ENCODE measurements at regions not wholly inside any gene's neighbourhood (a gene's known extent, or its start where the extent isn't known, plus 50 kb on each side); places are given as distances from the start of the nearest gene placed in this dataset.

DNA sequence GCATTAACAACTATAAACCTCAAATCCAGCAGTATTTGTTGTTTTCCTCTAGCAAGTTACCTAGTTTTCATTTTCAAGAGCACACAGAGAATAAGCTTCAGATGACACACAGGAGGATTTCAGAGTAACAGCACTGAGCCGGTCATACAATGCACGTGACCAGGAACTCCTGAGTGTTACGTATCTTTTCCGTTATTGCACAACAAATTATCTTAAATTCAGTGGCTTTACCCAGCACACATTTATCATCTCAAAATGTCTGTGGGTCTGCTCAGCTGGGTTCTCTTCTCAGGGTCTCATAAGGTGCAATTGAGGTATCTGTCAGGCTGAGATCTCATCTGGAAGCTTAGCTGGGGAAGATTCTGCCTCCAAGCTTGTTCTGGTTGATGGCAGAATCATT, 379.5 kb upstream of the KLHL29 start:
- Histone ChIP-seq H3K27me3 (ENCODE audit: control insufficient read depth, insufficient read depth, low read length) (no peaks in the 10 kb centered on the region), H3K36me3 (ENCODE audit: control insufficient read depth, insufficient read depth, low read length) (no peaks in the 10 kb centered on the region), H3K4me3 (ENCODE audit: low read depth, low read length) (no peak overlapping the region)
- TF ChIP-seq CTCF (IDR thresholded peaks at IDR 0.05; ENCODE audit: insufficient read depth, low read depth, low read length) = no peak
- no peak for DNase-seq (ENCODE audit: low read depth)
- ChIA-PET POLR2A (no interaction called here), CTCF (interaction anchor here (0.7 kb wide), 1 partner anchor 16 kb away, joined by 3 read pairs; no protein-coding TSS in a partner anchor)

- Histone ChIP-seq H3K36me3 (ENCODE audit: control insufficient read depth, insufficient read depth, low read length) (no peaks in the 10 kb centered on the region), H3K4me3 (ENCODE audit: low read depth, low read length) (no peak overlapping the region), H3K27me3 (ENCODE audit: control insufficient read depth, insufficient read depth, low read length) (no peaks in the 10 kb centered on the region)
- TF ChIP-seq CTCF (IDR thresholded peaks at IDR 0.05; ENCODE audit: insufficient read depth, low read depth, low read length) = no peak
- ChIA-PET POLR2A (no interaction called here), CTCF (no interaction called here)
- no peak for DNase-seq (ENCODE audit: low read depth)
Measured at GRCh38 chr2:23007631-23008235, 377.2 kb upstream of the KLHL29 start.

DNA sequence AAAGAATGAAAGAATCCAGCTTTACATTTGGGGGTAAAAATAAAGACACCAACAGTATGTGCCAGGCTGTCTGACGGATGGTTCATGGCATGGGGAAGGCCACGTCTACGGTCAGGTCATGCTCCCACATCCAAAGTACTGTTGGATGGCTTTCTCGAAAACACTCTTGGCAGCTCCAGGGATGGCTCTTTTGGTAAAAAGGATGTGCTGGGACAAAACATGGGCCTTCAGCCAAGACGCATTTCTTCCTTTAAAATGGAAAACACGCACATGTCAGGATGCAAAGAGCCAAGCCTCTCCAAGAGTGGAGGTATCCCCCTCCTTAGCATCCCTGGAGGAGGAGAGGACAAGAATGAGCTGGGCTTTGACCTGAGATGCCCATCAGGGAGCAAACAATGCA, 376.5 kb upstream of the KLHL29 start:
- no peaks in the 10 kb centered on the region for H3K27me3 ChIP-seq (ENCODE audit: control insufficient read depth, insufficient read depth, low read length)
- CTCF ChIA-PET = no interaction called here
- DNase-seq (ENCODE audit: low read depth) = no peak
- H3K4me3 ChIP-seq (ENCODE audit: low read depth, low read length) = no peak overlapping the region
- no peak for TF ChIP-seq CTCF (IDR thresholded peaks at IDR 0.05; ENCODE audit: insufficient read depth, low read depth, low read length)
- POLR2A ChIA-PET = no interaction called here
- no peaks in the 10 kb centered on the region for H3K36me3 ChIP-seq (ENCODE audit: control insufficient read depth, insufficient read depth, low read length)

GRCh38 chr2:23008951-23009350, 376.0 kb upstream of the KLHL29 start:
- ChIA-PET POLR2A (no interaction called here), CTCF (no interaction called here)
- no peaks in the 10 kb centered on the region for H3K36me3 ChIP-seq (ENCODE audit: control insufficient read depth, insufficient read depth, low read length)
- no peak for TF ChIP-seq CTCF (IDR thresholded peaks at IDR 0.05; ENCODE audit: insufficient read depth, low read depth, low read length)
- H3K4me3 ChIP-seq (ENCODE audit: low read depth, low read length) = no peak overlapping the region
- DNase-seq (ENCODE audit: low read depth) = no peak
- H3K27me3 ChIP-seq (ENCODE audit: control insufficient read depth, insufficient read depth, low read length) = no peaks in the 10 kb centered on the region

DNA sequence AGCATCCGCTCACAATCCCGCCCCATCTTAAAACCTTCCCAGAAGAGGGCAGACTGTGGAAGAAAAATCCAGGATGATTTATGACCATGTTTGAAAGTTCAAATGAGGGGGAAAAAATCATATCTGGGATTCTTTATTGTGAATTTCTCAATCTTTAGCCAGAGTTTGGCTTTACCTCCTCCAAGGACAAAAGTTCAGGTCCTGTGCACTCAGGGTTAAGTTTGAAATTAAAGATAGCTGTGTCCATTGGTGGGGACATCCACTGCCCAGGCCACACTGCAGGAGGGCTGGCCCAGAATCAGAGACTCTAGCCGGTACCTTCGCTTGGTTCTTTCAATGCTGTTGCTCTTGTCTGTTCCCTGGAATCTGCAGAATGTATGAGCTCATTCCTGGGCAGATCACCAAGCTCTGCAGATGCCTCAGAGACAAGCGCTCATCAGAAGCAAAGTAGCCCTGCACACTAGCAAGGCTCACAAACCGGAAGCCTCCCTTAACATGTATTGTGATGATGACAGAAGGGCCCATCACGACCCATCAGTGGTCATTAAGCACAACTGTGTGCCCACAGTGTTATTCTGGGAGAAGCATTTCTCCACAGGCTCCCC, 375.3 kb upstream of the KLHL29 start:
- Histone ChIP-seq H3K27me3 (ENCODE audit: control insufficient read depth, insufficient read depth, low read length) (no peaks in the 10 kb centered on the region), H3K36me3 (ENCODE audit: control insufficient read depth, insufficient read depth, low read length) (no peaks in the 10 kb centered on the region), H3K4me3 (ENCODE audit: low read depth, low read length) (no peak overlapping the region)
- DNase-seq (ENCODE audit: low read depth) = peak; percentile 4
- POLR2A ChIA-PET = no interaction called here
- CTCF ChIA-PET = no interaction called here
- TF ChIP-seq CTCF (IDR thresholded peaks at IDR 0.05; ENCODE audit: insufficient read depth, low read depth, low read length) = no peak

All from BJ (cell line).